ENCODE measurements at regions not wholly inside any gene's neighbourhood (a gene's known extent, or its start where the extent isn't known, plus 50 kb on each side); places are given as distances from the start of the nearest gene placed in this dataset.
"Not testable (repeated sequence)": the region's sequence is repeated elsewhere in the genome, so short reads cannot be mapped to it uniquely, and the experiment has no call there.

- Histone ChIP-seq H3K4me3 (no peak overlapping the region), H3K9me3 (replicated peaks) (peaks cover 3% of the 10 kb centered on the region; the same call in 1 of the 2 replicates), H3K27me3 (replicated peaks) (no peaks in the 10 kb centered on the region), H3K36me3 (no peaks in the 10 kb centered on the region), H3K4me1 (replicated peaks) (no peaks in the 10 kb centered on the region), H3K27ac (no peak overlapping the region)
- DNase-seq (ENCODE audit: low read depth in 1 of 2, low spot score in 2 of 2) = no peak
Observed at GRCh38 chr21:19181604-19182140, 778.1 kb upstream of the TMPRSS15 start.

DNA sequence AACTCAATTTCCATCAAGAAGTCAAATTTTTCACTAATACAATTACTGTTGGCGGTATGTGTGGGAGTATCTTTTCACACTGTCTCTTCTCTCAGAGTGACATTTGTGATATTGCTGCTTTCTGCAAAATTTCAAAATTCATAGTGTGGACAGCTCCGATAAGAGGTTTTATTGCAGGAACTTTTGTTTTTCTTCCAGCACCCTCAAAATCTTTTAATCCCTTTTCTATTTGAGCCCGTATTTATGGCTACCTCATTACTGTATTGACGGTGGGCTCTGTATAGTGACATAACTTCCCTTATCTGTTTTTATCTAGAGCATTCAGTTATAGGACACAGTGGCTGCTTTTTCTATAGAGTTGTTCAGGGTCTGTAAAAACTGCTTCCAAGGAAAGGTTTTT lies 794.4 kb upstream of the TMPRSS15 start:
- 0 out of 2 replicates have a peak, but pooled peaks cover 3% of the 10 kb centered on the region for H3K36me3 ChIP-seq
- no peak overlapping the region for H3K4me3 ChIP-seq
- DNase-seq (ENCODE audit: low read depth in 1 of 2, low spot score in 2 of 2) = no peak
- H3K9me3 ChIP-seq (replicated peaks) = no peaks in the 10 kb centered on the region; the same call in 1 of the 2 replicates
- H3K27me3 ChIP-seq (replicated peaks) = no peaks in the 10 kb centered on the region
- H3K4me1 ChIP-seq (replicated peaks) = no peaks in the 10 kb centered on the region
- no peak overlapping the region for H3K27ac ChIP-seq

- Histone ChIP-seq H3K4me3 (no peak overlapping the region), H3K36me3 (0 out of 2 replicates have a peak, but pooled peaks cover 3% of the 10 kb centered on the region), H3K4me1 (replicated peaks) (no peaks in the 10 kb centered on the region), H3K27me3 (replicated peaks) (no peaks in the 10 kb centered on the region), H3K9me3 (replicated peaks) (no peaks in the 10 kb centered on the region; the same call in 1 of the 2 replicates), H3K27ac (no peak overlapping the region)
- no peak for DNase-seq (ENCODE audit: low read depth in 1 of 2, low spot score in 2 of 2)
Observed at GRCh38 chr21:19198801-19199200, 795.2 kb upstream of the TMPRSS15 start.

DNA sequence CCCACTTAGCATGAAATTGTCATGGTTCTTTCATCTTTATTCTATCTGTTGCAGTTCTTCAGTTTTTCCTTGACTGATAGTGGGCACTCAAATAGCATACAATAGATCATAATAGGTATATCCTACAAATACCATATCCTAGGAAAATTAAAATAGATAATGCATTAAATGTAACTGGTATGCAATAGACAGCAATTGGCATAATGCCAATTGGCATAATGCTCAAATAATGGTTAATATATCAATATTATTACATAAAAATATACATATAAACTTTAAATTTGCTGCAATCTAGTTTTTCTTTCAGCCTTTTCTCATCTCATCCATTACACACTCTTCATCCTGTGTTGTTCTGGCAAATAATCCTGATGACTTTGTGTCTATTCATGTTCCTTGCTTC lies 814.6 kb upstream of the TMPRSS15 start:
- DNase-seq (ENCODE audit: low read depth in 1 of 2, low spot score in 2 of 2) = no peak
- Histone ChIP-seq H3K4me3 (no peak overlapping the region), H3K36me3 (no peaks in the 10 kb centered on the region), H3K4me1 (replicated peaks) (no peaks in the 10 kb centered on the region), H3K27ac (no peak overlapping the region), H3K27me3 (replicated peaks) (no peaks in the 10 kb centered on the region), H3K9me3 (replicated peaks) (no peaks in the 10 kb centered on the region; the same call in 1 of the 2 replicates)

GRCh38 chr21:19224090-19224489 lies 820.5 kb upstream of the TMPRSS15 start:
- no peaks in the 10 kb centered on the region for H3K4me1 ChIP-seq (replicated peaks)
- H3K9me3 ChIP-seq (replicated peaks) = no peaks in the 10 kb centered on the region
- H3K27me3 ChIP-seq (replicated peaks) = no peaks in the 10 kb centered on the region
- no peak overlapping the region for H3K4me3 ChIP-seq
- H3K36me3 ChIP-seq = no peaks in the 10 kb centered on the region
- H3K27ac ChIP-seq = no peak overlapping the region
- DNase-seq (ENCODE audit: low read depth in 1 of 2, low spot score in 2 of 2) = no peak

DNA sequence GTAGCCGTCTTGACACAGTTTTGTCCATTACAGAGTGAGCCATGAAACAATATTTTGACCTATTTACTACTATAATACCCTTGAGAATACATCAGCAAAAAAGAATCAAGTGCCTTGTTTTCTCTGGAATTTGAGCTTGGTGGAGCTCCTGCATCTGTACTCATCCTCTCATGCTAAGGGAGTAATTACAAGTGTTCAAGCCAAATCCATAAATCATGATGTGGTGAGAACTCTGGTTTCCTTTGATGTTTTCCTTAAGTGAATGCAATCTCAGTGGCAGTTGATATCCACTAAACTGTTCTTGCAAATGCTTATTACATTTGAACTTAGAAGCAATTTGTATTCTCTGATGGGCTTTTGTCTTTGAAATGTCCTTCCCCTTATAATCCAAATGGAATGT lies 824.6 kb upstream of the TMPRSS15 start:
- peaks cover 3% of the 10 kb centered on the region; the same call in 1 of the 2 replicates for H3K9me3 ChIP-seq (replicated peaks)
- no peak overlapping the region for H3K4me3 ChIP-seq
- no peaks in the 10 kb centered on the region for H3K27me3 ChIP-seq (replicated peaks)
- H3K4me1 ChIP-seq (replicated peaks) = no peaks in the 10 kb centered on the region
- no peak for DNase-seq (ENCODE audit: low read depth in 1 of 2, low spot score in 2 of 2)
- H3K27ac ChIP-seq = no peak overlapping the region
- H3K36me3 ChIP-seq = no peaks in the 10 kb centered on the region

- H3K9me3 ChIP-seq (replicated peaks); H3K36me3 ChIP-seq; H3K27ac ChIP-seq; H3K27me3 ChIP-seq (replicated peaks); DNase-seq (ENCODE audit: low read depth in 1 of 2, low spot score in 2 of 2); H3K4me1 ChIP-seq (replicated peaks); H3K4me3 ChIP-seq: not testable (repeated sequence)
Observed at GRCh38 chr21:19233841-19234240, 830.3 kb upstream of the TMPRSS15 start.

GRCh38 chr21:19236209-19236608 lies 832.6 kb upstream of the TMPRSS15 start:
- no peaks in the 10 kb centered on the region for H3K4me1 ChIP-seq (replicated peaks)
- H3K36me3 ChIP-seq = no peaks in the 10 kb centered on the region
- no peaks in the 10 kb centered on the region for H3K27me3 ChIP-seq (replicated peaks)
- DNase-seq (ENCODE audit: low read depth in 1 of 2, low spot score in 2 of 2) = no peak
- no peak overlapping the region for H3K27ac ChIP-seq
- H3K4me3 ChIP-seq = no peak overlapping the region
- H3K9me3 ChIP-seq (replicated peaks) = peaks cover 3% of the 10 kb centered on the region; the same call in 1 of the 2 replicates

- Histone ChIP-seq H3K9me3 (replicated peaks) (peaks cover 3% of the 10 kb centered on the region; the same call in 1 of the 2 replicates), H3K27ac (no peak overlapping the region), H3K4me1 (replicated peaks) (no peaks in the 10 kb centered on the region), H3K27me3 (replicated peaks) (no peaks in the 10 kb centered on the region), H3K36me3 (no peaks in the 10 kb centered on the region), H3K4me3 (no peak overlapping the region)
- no peak for DNase-seq (ENCODE audit: low read depth in 1 of 2, low spot score in 2 of 2)
Observed at GRCh38 chr21:19237608-19238007, 834.0 kb upstream of the TMPRSS15 start.

DNA sequence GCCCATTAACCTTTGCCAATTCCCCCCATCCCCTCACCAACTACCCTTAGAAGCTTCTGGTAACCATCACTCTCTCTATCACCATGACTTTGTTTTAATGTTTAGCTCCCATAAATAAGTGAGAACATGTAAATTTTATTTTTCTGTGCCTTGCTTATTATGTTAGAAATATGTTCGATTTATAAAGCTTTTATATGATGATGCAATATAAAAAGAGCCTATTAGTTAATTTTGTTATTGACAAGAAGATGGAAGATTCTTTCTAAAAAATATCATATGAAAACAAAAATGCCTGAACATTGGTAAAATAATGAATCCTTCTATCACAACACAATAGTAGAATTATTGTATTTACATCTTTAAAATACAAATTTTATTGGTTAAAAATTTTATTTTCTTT lies 836.1 kb upstream of the TMPRSS15 start:
- no peaks in the 10 kb centered on the region for H3K27me3 ChIP-seq (replicated peaks)
- no peaks in the 10 kb centered on the region for H3K36me3 ChIP-seq
- no peak overlapping the region for H3K4me3 ChIP-seq
- DNase-seq (ENCODE audit: low read depth in 1 of 2, low spot score in 2 of 2) = no peak
- H3K9me3 ChIP-seq (replicated peaks) = no peaks in the 10 kb centered on the region
- no peaks in the 10 kb centered on the region for H3K4me1 ChIP-seq (replicated peaks)
- H3K27ac ChIP-seq = no peak overlapping the region

DNA sequence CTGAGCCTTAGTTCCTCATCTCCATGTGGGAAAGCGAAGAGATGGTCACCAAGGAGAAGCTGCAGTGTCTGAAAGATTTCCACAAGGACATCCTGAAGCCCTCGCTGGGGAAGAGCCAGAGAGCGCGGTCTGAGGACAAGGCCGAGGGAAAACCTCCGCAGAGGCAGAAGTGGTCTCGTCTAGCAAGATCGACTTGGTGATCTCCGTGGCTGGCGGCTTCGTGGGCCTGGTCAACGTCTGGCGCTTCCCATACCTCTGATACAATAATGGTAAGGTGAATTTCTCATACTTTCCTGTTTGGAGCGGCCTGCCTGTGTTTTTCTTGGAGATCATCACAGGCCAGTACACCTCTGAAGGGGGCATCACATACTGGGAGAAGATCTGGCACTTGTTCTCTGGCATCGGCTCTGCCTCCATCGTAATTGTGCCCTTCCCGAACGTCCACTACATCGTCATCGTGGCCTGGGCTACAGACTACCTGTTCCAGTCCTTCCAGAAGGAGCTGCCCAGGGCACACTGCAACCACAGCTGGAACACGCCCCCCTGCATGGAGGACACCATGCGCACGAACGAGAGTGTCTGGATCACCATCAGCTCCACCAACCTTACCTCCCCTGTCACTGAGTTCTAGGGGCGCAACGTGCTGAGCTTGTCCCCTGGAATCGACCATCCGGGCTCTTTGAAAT lies 841.1 kb upstream of the TMPRSS15 start:
- Histone ChIP-seq H3K9me3 (replicated peaks) (0 out of 2 replicates have a peak, but pooled peaks cover 5% of the 10 kb centered on the region), H3K36me3 (no peaks in the 10 kb centered on the region), H3K27me3 (replicated peaks) (no peaks in the 10 kb centered on the region), H3K27ac (no peak overlapping the region), H3K4me1 (replicated peaks) (no peaks in the 10 kb centered on the region), H3K4me3 (no peak overlapping the region)
- DNase-seq (ENCODE audit: low read depth in 1 of 2, low spot score in 2 of 2) = no peak

DNA sequence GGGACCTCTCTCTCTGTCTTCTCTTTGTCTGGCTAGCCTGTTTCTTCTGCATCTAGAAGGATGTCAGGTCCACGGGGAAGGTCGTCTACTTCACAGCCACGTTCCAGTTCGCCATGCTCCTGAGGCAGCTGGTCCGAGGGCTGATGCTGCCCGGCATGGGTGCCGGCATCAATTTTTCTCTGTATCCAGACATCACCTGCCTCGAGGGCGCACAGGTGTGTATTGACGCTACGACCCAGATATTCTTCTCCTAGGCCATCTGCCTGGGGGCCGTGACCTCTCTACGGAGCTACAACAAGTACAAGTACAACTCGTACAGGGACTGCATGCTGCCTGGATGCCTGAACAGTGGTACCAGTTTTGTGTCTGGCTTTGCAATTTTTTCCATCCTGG lies 841.6 kb upstream of the TMPRSS15 start:
- no peak overlapping the region for H3K27ac ChIP-seq
- DNase-seq (ENCODE audit: low read depth in 1 of 2, low spot score in 2 of 2) = no peak
- no peaks in the 10 kb centered on the region for H3K36me3 ChIP-seq
- H3K9me3 ChIP-seq (replicated peaks) = 0 out of 2 replicates have a peak, but pooled peaks cover 5% of the 10 kb centered on the region
- no peaks in the 10 kb centered on the region for H3K27me3 ChIP-seq (replicated peaks)
- no peaks in the 10 kb centered on the region for H3K4me1 ChIP-seq (replicated peaks)
- H3K4me3 ChIP-seq = no peak overlapping the region

DNA sequence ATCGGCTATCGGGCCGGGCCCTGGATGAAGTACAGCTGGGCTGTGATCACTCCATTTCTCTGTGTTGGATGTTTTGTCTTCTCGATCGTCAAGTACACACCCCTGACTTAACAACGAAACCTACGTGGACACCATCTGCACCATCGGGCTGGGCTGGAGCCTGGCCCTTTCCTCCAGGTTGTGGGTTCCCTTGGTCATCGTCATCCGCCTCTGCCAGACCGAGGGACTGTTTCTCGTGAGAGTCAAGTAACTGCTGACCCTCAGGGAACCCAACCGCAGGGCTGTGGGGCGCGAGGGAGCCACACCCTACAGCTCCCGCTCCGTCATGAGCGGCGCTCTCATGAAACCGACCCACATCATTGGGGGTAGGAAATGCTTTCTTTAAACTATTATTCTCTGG lies 842.4 kb upstream of the TMPRSS15 start:
- H3K27me3 ChIP-seq (replicated peaks) = no peaks in the 10 kb centered on the region
- H3K36me3 ChIP-seq = no peaks in the 10 kb centered on the region
- no peak overlapping the region for H3K27ac ChIP-seq
- H3K4me3 ChIP-seq = no peak overlapping the region
- 0 out of 2 replicates have a peak, but pooled peaks cover 5% of the 10 kb centered on the region for H3K9me3 ChIP-seq (replicated peaks)
- DNase-seq (ENCODE audit: low read depth in 1 of 2, low spot score in 2 of 2) = no peak
- H3K4me1 ChIP-seq (replicated peaks) = no peaks in the 10 kb centered on the region

GRCh38 chr21:19256934-19257660 lies 853.5 kb upstream of the TMPRSS15 start:
- Histone ChIP-seq H3K27me3 (replicated peaks) (no peaks in the 10 kb centered on the region), H3K36me3 (no peaks in the 10 kb centered on the region), H3K4me1 (replicated peaks) (no peaks in the 10 kb centered on the region), H3K9me3 (replicated peaks) (no peaks in the 10 kb centered on the region; the same call in 1 of the 2 replicates), H3K4me3 (no peak overlapping the region), H3K27ac (no peak overlapping the region)
- no peak for DNase-seq (ENCODE audit: low read depth in 1 of 2, low spot score in 2 of 2)

Data from SJSA1 (cell line).